ENCODE measurements at regions not wholly inside any gene's neighbourhood (a gene's known extent, or its start where the extent isn't known, plus 50 kb on each side); places are given as distances from the start of the nearest gene placed in this dataset.
"Not testable (repeated sequence)": the region's sequence is repeated elsewhere in the genome, so short reads cannot be mapped to it uniquely, and the experiment has no call there.

DNA sequence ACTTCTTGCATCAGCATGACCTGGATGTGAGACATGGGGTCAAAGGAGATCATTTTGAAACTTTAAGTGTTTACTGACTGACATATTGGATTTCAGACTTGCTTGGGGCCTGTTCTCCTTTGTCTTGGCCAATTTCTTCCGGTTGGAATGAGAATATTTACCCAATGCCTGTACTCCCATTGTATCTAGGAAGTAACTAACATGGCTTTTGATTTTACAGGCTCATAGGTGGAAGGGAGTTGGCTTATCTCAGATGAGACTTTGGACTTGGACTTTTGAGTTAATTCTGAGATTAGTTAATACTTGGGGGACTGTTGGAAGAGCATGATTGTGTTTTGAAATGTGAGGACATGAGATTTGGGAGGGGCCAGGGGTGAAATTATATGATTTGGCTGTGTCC, 262.1 kb downstream of the DKK2 start:
- not testable (repeated sequence) for H3K4me3 ChIP-seq (ENCODE audit: low read depth, low read length)
- WGBS (ENCODE audit: insufficient coverage) = no CpG with 5 or more reads among the region's 1 CpG

DNA sequence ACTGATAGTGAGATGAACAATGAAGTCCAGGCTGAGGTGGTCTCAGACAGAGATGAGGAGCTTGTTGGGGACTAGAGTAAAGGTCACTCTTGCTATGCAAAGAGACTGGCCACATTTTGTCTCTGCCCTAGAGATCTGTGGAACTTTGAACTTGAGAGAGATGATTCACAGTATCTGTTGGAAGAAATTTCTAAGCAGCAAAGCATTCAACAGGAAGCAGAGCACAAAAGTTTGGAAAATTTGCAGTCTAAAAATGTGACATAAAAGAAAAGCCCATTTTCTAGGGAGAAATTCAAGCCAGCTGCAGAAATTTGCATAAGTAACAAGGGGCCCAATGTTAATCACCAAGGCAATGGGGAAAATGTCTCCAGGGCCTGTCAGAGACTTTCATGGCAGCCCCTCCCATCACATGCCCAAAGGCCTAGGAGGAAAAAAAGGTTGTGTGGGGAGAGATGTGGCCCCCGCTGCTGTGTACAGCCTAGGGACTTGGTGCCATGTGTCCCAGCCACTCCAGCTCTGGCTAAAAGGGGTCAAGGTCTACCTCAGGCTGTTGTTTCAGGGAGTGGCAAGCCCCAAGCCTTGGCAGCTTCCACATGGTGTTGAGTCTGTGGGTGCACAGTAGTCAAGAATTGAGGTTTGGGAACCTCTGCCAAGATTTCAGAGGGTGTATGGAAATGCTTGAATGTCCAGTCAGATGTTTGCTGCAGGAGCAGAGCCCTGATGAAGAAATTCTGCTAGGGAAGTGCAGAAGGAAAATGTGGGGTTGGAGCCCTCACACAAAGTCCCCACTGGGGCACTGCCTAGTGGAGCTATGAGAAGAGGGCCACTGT, 262.8 kb downstream of the DKK2 start:
- Histone ChIP-seq H3K9me3 (ENCODE audit: control insufficient read depth, insufficient read depth, low read length) (no peaks in the 10 kb centered on the region), H3K27ac (ENCODE audit: low read depth, low read length) (no peak overlapping the region), H3K36me3 (ENCODE audit: control insufficient read depth, insufficient read depth, low read length) (no peaks in the 10 kb centered on the region), H3K4me3 (ENCODE audit: low read depth, low read length) (no peak overlapping the region), H3K4me1 (ENCODE audit: control insufficient read depth, insufficient read depth, low read length) (no peaks in the 10 kb centered on the region), H3K27me3 (ENCODE audit: control insufficient read depth, insufficient read depth, low read length) (no peaks in the 10 kb centered on the region)
- DNase-seq (ENCODE audit: low read depth in 4 of 6, low spot score in 6 of 6) = no peak
- WGBS (ENCODE audit: insufficient coverage) = 78% methylated on average over 1 of the region's 1 CpG

More for the DNA sequence above, 262.1 kb downstream of the DKK2 start:
- H3K27me3 ChIP-seq (ENCODE audit: control insufficient read depth, insufficient read depth, low read length); H3K36me3 ChIP-seq (ENCODE audit: control insufficient read depth, insufficient read depth, low read length); H3K9me3 ChIP-seq (ENCODE audit: control insufficient read depth, insufficient read depth, low read length); DNase-seq (ENCODE audit: low read depth in 4 of 6, low spot score in 6 of 6); H3K27ac ChIP-seq (ENCODE audit: low read depth, low read length); H3K4me1 ChIP-seq (ENCODE audit: control insufficient read depth, insufficient read depth, low read length): not testable (repeated sequence)

DNA sequence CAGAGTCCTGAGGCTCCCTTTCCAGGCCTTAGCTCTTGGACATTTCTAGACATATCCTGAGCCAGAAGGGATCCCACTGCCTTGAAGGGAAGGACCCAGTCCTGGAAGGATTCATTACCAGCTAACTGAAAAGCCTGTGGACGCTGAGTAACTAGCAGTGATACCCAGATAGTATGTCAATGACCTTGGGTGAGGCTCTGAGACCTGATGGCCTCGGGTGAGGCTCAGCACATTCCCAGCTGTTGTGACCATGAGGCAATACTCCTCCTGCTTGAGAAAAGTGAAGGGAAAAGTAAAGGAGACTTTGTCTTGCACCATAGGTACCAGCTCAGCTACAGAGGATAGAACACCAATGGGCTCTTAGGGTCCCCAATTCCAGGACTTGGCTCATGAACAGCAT, 268.1 kb downstream of the DKK2 start:
- H3K27ac ChIP-seq (ENCODE audit: low read depth, low read length) = no peak overlapping the region
- H3K4me3 ChIP-seq (ENCODE audit: low read depth, low read length) = no peak overlapping the region
- no peaks in the 10 kb centered on the region for H3K4me1 ChIP-seq (ENCODE audit: control insufficient read depth, insufficient read depth, low read length)
- no peak for DNase-seq (ENCODE audit: low read depth in 4 of 6, low spot score in 6 of 6)
- no peaks in the 10 kb centered on the region for H3K27me3 ChIP-seq (ENCODE audit: control insufficient read depth, insufficient read depth, low read length)
- H3K9me3 ChIP-seq (ENCODE audit: control insufficient read depth, insufficient read depth, low read length) = no peaks in the 10 kb centered on the region
- 100% methylated on average over 1 of the region's 2 CpGs for WGBS (ENCODE audit: insufficient coverage)
- H3K36me3 ChIP-seq (ENCODE audit: control insufficient read depth, insufficient read depth, low read length) = no peaks in the 10 kb centered on the region

DNA sequence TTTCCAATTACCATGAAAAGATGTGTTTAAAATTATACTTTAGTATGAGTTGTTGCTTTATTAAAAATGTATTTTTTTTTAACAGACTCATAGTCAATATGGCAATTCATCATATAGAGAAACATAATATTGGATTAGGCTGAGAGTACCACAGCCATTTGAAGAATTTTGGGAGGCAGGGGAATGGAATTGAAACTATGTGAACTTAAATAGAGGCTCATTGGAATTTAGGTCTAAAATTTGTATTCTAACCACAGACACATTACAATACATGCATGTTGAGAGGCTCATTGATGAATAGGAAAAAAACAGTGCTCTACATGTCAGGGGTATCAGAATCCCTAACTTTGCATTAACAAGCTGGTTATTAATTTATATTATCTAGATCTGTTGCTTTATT, 269.6 kb downstream of the DKK2 start:
- H3K9me3 ChIP-seq (ENCODE audit: control insufficient read depth, insufficient read depth, low read length) = no peaks in the 10 kb centered on the region
- H3K27me3 ChIP-seq (ENCODE audit: control insufficient read depth, insufficient read depth, low read length) = no peaks in the 10 kb centered on the region
- no peak overlapping the region for H3K27ac ChIP-seq (ENCODE audit: low read depth, low read length)
- no peaks in the 10 kb centered on the region for H3K4me1 ChIP-seq (ENCODE audit: control insufficient read depth, insufficient read depth, low read length)
- no peak for DNase-seq (ENCODE audit: low read depth in 4 of 6, low spot score in 6 of 6)
- H3K36me3 ChIP-seq (ENCODE audit: control insufficient read depth, insufficient read depth, low read length) = no peaks in the 10 kb centered on the region
- H3K4me3 ChIP-seq (ENCODE audit: low read depth, low read length) = no peak overlapping the region

DNA sequence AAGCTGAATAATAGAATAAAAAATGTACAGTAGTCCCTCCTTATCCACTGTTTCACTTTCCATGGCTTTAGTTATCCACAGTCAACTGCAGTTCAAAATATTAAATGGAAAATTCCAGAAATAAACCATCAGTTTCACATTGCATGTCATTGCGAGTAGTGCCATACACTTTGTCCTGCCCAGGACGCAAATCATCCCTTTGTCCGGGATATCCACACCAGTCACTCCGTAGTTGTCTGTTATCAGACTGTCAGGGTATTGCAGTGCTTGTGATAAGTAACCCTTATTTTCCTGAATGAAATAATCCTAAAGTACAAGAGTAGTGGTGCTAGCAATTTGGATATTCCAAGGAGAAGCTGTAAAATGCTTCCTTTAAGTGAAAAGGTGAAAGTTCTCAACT, 271.3 kb downstream of the DKK2 start:
- no peaks in the 10 kb centered on the region for H3K9me3 ChIP-seq (ENCODE audit: control insufficient read depth, insufficient read depth, low read length)
- no peaks in the 10 kb centered on the region for H3K4me1 ChIP-seq (ENCODE audit: control insufficient read depth, insufficient read depth, low read length)
- 100% methylated on average over 1 of the region's 4 CpGs for WGBS (ENCODE audit: insufficient coverage)
- H3K4me3 ChIP-seq (ENCODE audit: low read depth, low read length) = no peak overlapping the region
- H3K27ac ChIP-seq (ENCODE audit: low read depth, low read length) = no peak overlapping the region
- no peak for DNase-seq (ENCODE audit: low read depth in 4 of 6, low spot score in 6 of 6)
- no peaks in the 10 kb centered on the region for H3K27me3 ChIP-seq (ENCODE audit: control insufficient read depth, insufficient read depth, low read length)
- no peaks in the 10 kb centered on the region for H3K36me3 ChIP-seq (ENCODE audit: control insufficient read depth, insufficient read depth, low read length)

DNA sequence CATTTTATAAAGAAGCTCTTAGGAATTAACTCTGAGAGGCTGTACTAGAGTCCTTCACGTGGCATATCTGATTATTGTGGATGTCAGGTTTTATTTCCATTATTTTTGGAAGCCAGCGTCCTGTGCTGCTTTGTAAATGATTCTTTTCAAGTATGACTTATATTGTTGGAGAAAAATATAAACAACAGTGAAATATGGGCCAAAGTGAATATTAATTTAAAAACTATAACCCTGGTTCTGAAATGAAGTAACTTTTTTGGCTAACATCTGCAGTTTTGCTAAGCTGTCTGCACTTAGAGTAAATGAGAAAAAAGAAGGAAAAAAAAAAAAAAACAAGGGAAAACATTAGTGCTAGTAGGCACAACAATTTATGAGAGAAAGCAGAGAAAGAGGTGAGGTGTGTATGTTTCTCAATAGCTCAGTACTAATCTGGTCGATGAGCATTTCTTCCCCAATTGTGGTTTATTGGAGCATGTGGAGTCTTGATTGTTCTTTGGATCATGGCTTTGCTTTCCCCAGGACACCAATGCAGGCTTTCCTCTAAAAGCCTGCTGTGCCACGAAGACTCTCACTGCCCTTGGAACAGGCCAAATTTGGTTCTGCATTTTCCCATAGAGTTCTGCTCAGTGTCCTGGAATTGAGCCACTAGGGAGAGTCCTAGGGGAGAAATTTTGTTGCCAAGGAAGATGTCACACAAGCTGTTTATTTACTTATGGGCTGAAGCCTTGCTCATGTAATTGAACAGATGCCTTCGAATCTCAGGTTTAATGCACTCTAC, 273.3 kb downstream of the DKK2 start:
- Histone ChIP-seq H3K9me3 (ENCODE audit: control insufficient read depth, insufficient read depth, low read length) (no peaks in the 10 kb centered on the region), H3K27me3 (ENCODE audit: control insufficient read depth, insufficient read depth, low read length) (no peaks in the 10 kb centered on the region), H3K4me3 (ENCODE audit: low read depth, low read length) (no peak overlapping the region), H3K27ac (ENCODE audit: low read depth, low read length) (no peak overlapping the region), H3K36me3 (ENCODE audit: control insufficient read depth, insufficient read depth, low read length) (no peaks in the 10 kb centered on the region), H3K4me1 (ENCODE audit: control insufficient read depth, insufficient read depth, low read length) (no peaks in the 10 kb centered on the region)
- 13% methylated on average over 1 of the region's 5 CpGs for WGBS (ENCODE audit: insufficient coverage)
- peak in 5 of 6 donors; percentile 12 to 84 (median 21) for DNase-seq (ENCODE audit: low read depth in 4 of 6, low spot score in 6 of 6)

DNA sequence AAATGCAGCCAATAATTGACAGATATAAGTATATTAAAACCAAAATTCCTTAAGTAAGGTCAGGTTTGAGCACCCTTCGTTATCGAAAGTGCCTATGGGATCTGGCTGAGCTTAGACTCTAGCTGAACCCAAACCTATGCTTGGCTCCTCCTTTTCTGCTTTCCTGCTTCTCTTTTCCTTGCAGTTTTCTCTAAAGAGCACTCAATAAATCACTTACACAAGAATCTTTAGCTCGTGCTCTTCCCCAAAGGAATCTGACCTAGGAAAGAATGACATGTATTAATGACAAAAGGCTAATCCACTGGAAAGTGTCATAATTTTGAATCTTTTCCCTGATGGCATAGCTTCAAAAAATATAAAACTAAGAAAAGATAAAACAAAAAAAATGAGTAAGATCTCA, 282.7 kb downstream of the DKK2 start:
- Histone ChIP-seq H3K4me1 (ENCODE audit: control insufficient read depth, insufficient read depth, low read length) (no peaks in the 10 kb centered on the region), H3K27me3 (ENCODE audit: control insufficient read depth, insufficient read depth, low read length) (no peaks in the 10 kb centered on the region), H3K9me3 (ENCODE audit: control insufficient read depth, insufficient read depth, low read length) (no peaks in the 10 kb centered on the region), H3K36me3 (ENCODE audit: control insufficient read depth, insufficient read depth, low read length) (no peaks in the 10 kb centered on the region), H3K4me3 (ENCODE audit: low read depth, low read length) (no peak overlapping the region), H3K27ac (ENCODE audit: low read depth, low read length) (no peak overlapping the region)
- WGBS (ENCODE audit: insufficient coverage) = 44% methylated on average over 2 of the region's 3 CpGs
- DNase-seq (ENCODE audit: low read depth in 4 of 6, low spot score in 6 of 6) = no peak

DNA sequence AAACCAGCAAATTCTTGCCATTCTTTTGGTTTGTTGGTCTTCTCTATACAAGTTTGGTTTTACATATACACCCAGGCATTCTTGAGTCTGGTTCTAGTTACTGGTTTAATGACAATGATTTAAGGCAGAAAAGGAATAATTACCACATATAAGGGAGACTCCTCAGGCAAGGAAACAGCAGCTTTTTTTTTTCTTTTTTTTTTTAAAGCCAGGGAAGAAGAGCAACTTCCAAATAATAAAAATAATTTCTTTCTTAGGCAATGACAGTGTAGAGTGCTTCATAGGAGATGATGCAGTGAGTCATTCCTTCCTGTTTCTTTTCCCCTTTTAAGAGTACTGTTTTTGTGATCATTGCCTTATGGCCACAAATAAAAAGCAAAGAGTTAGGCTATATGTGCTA, 289.7 kb downstream of the DKK2 start:
- H3K27ac ChIP-seq (ENCODE audit: low read depth, low read length) = no peak overlapping the region
- H3K9me3 ChIP-seq (ENCODE audit: control insufficient read depth, insufficient read depth, low read length) = no peaks in the 10 kb centered on the region
- H3K36me3 ChIP-seq (ENCODE audit: control insufficient read depth, insufficient read depth, low read length) = no peaks in the 10 kb centered on the region
- H3K27me3 ChIP-seq (ENCODE audit: control insufficient read depth, insufficient read depth, low read length) = no peaks in the 10 kb centered on the region
- H3K4me1 ChIP-seq (ENCODE audit: control insufficient read depth, insufficient read depth, low read length) = no peaks in the 10 kb centered on the region
- no peak overlapping the region for H3K4me3 ChIP-seq (ENCODE audit: low read depth, low read length)
- DNase-seq (ENCODE audit: low read depth in 4 of 6, low spot score in 6 of 6) = no peak

DNA sequence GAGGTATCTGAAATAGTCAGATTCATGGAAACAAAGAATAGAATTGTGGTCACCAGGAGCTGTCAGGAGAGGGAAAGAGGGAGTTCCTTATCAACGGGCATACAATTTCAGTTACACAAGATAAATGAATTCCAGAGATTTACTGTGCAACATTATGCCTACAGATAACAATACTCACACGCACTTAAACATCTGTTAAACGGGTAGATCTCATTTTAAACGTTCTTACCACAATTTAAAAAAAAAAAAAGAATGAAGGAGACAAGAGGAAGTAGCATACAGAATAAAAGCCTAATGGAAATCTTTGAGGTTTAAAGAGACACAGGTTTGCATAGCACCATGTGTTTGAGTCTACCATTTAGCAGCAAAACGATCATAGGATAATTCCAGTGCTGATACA, 298.0 kb downstream of the DKK2 start:
- no peak for DNase-seq (ENCODE audit: low read depth in 4 of 6, low spot score in 6 of 6)
- no peak overlapping the region for H3K27ac ChIP-seq (ENCODE audit: low read depth, low read length)
- H3K27me3 ChIP-seq (ENCODE audit: control insufficient read depth, insufficient read depth, low read length) = no peaks in the 10 kb centered on the region
- H3K4me3 ChIP-seq (ENCODE audit: low read depth, low read length) = no peak overlapping the region
- WGBS (ENCODE audit: insufficient coverage) = no CpG with 5 or more reads among the region's 5 CpGs
- H3K9me3 ChIP-seq (ENCODE audit: control insufficient read depth, insufficient read depth, low read length) = no peaks in the 10 kb centered on the region
- H3K36me3 ChIP-seq (ENCODE audit: control insufficient read depth, insufficient read depth, low read length) = no peaks in the 10 kb centered on the region
- no peaks in the 10 kb centered on the region for H3K4me1 ChIP-seq (ENCODE audit: control insufficient read depth, insufficient read depth, low read length)

DNA sequence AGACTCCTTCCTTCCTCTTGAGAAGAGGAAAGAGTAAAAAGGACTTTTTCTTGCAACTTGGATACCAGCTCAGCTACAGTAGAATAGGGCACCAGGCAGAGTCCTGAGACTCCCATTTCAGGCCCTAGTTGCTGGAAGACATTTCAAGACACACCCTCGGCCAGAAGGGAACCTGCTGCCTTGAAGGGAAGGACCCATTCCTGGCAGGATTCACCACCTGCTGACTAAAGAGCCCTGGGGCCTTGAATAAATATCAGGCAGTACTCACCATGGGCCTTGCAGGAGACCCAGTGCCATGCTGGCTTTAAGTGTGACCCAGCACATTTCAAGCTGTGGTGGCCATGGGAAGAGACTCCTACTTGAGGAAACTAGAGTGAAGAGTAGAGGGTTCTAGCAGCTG, 317.6 kb downstream of the DKK2 start:
- no peaks in the 10 kb centered on the region for H3K4me1 ChIP-seq (ENCODE audit: control insufficient read depth, insufficient read depth, low read length)
- H3K27ac ChIP-seq (ENCODE audit: low read depth, low read length) = no peak overlapping the region
- no peaks in the 10 kb centered on the region for H3K36me3 ChIP-seq (ENCODE audit: control insufficient read depth, insufficient read depth, low read length)
- no peaks in the 10 kb centered on the region for H3K27me3 ChIP-seq (ENCODE audit: control insufficient read depth, insufficient read depth, low read length)
- H3K4me3 ChIP-seq (ENCODE audit: low read depth, low read length) = no peak overlapping the region
- 83% methylated on average over 1 of the region's 1 CpG for WGBS (ENCODE audit: insufficient coverage)
- DNase-seq (ENCODE audit: low read depth in 4 of 6, low spot score in 6 of 6) = no peak
- H3K9me3 ChIP-seq (ENCODE audit: control insufficient read depth, insufficient read depth, low read length) = no peaks in the 10 kb centered on the region

All from spinal cord (tissue), 9 donors.